Activated naive CD4-positive, alpha-beta T cell treated with Interleukin-2 at 50 U/mL for 16 hours (primary cell): ENCODE measurements at regions not wholly inside any gene's neighbourhood (a gene's known extent, or its start where the extent isn't known, plus 50 kb on each side); places are given as distances from the start of the nearest gene placed in this dataset.

Experiments used
- DNase-seq: peaks from one replicate; pipeline ENCODE4 v3.0.0-alpha.2; 2020

GRCh38 chr22:46067159-46068111, 82.9 kb upstream of the PPARA start:
- DNase-seq = no peak

- no peak for DNase-seq
Observed at GRCh38 chr22:46068181-46068592, 82.1 kb upstream of the PPARA start.

GRCh38 chr22:46068593-46069491, 81.5 kb upstream of the PPARA start:
- no peak for DNase-seq

- DNase-seq = peak; percentile 50
Observed at GRCh38 chr22:46069521-46070214, 80.7 kb upstream of the PPARA start.

- peak; percentile 34 for DNase-seq
Observed at GRCh38 chr22:46070215-46070802, 80.0 kb upstream of the PPARA start.

- peak; percentile 59 for DNase-seq
Observed at GRCh38 chr22:46070803-46071450, 79.4 kb upstream of the PPARA start.

- peak; percentile 72 for DNase-seq
Observed at GRCh38 chr22:46071451-46072109, 78.7 kb upstream of the PPARA start.

GRCh38 chr22:46072110-46072881, 78.0 kb upstream of the PPARA start:
- peak; percentile 59 for DNase-seq

GRCh38 chr22:46072981-46073682, 77.2 kb upstream of the PPARA start:
- no peak for DNase-seq

- DNase-seq = no peak
Observed at GRCh38 chr22:46073683-46074504, 76.4 kb upstream of the PPARA start.

- DNase-seq = no peak
Observed at GRCh38 chr22:46074771-46075551, 75.4 kb upstream of the PPARA start.

GRCh38 chr22:46075764-46076531, 74.4 kb upstream of the PPARA start:
- DNase-seq = no peak

GRCh38 chr22:46076651-46077339, 73.5 kb upstream of the PPARA start:
- DNase-seq = no peak

GRCh38 chr22:46077669-46078099, 72.6 kb upstream of the PPARA start:
- no peak for DNase-seq

GRCh38 chr22:46078241-46079092, 71.9 kb upstream of the PPARA start:
- DNase-seq = no peak
